ENCODE measurements at regions not wholly inside any gene's neighbourhood (a gene's known extent, or its start where the extent isn't known, plus 50 kb on each side); places are given as distances from the start of the nearest gene placed in this dataset.

GRCh38 chr16:61083711-61084110, 952.5 kb downstream of the CDH8 start:
- TF ChIP-seq CTCF (IDR thresholded peaks at IDR 0.05) (no peak), POLR2A (IDR thresholded peaks at IDR 0.05) (no peak), POLR2AphosphoS5 (IDR thresholded peaks at IDR 0.05) (no peak)

Data from upper lobe of left lung (tissue), 4 donors.